Mesodermal cell (in vitro differentiated cells): ENCODE measurements at regions not wholly inside any gene's neighbourhood (a gene's known extent, or its start where the extent isn't known, plus 50 kb on each side); places are given as distances from the start of the nearest gene placed in this dataset.
"Not testable (repeated sequence)": the region's sequence is repeated elsewhere in the genome, so short reads cannot be mapped to it uniquely, and the experiment has no call there.

Experiments used
- H3K27ac ChIP-seq: 2 replicates; pipeline ENCODE4 v1.7.0; 2013; ENCODE audit warnings: mild to moderate bottlenecking, low read depth, low read length, moderate library complexity; ENCODE audit not compliant: severe bottlenecking
- H3K36me3 ChIP-seq: 2 replicates; pipeline ENCODE4 v1.7.1; 2013; ENCODE audit warnings: mild to moderate bottlenecking, low read length, moderate library complexity; ENCODE audit not compliant: control insufficient read depth, insufficient read depth
- H3K4me1 ChIP-seq: one replicate; pipeline ENCODE4 v1.7.1; 2013; ENCODE audit warnings: mild to moderate bottlenecking, low read length; ENCODE audit not compliant: insufficient read depth, control insufficient read depth, poor library complexity, severe bottlenecking
- H3K4me3 ChIP-seq: 2 replicates; pipeline ENCODE4 v1.7.0; 2013; ENCODE audit warnings: low read length, control low read depth, mild to moderate bottlenecking; ENCODE audit not compliant: insufficient read depth, poor library complexity, severe bottlenecking; ENCODE audit errors: extremely low read depth
- H3K9me3 ChIP-seq: 2 replicates; pipeline ENCODE4 v1.7.1; 2013; ENCODE audit warnings: mild to moderate bottlenecking, low read length, moderate library complexity; ENCODE audit not compliant: control insufficient read depth
- WGBS, 2 experiments: methylation state at CpG; one replicate each; pipeline ENCODE4 v1.1.5; 2013; ENCODE audit warnings: missing lambda C conversion rate in 2 of 2; ENCODE audit not compliant: insufficient coverage in 2 of 2; 5-methylcytosine and 5-hydroxymethylcytosine counted together

DNA sequence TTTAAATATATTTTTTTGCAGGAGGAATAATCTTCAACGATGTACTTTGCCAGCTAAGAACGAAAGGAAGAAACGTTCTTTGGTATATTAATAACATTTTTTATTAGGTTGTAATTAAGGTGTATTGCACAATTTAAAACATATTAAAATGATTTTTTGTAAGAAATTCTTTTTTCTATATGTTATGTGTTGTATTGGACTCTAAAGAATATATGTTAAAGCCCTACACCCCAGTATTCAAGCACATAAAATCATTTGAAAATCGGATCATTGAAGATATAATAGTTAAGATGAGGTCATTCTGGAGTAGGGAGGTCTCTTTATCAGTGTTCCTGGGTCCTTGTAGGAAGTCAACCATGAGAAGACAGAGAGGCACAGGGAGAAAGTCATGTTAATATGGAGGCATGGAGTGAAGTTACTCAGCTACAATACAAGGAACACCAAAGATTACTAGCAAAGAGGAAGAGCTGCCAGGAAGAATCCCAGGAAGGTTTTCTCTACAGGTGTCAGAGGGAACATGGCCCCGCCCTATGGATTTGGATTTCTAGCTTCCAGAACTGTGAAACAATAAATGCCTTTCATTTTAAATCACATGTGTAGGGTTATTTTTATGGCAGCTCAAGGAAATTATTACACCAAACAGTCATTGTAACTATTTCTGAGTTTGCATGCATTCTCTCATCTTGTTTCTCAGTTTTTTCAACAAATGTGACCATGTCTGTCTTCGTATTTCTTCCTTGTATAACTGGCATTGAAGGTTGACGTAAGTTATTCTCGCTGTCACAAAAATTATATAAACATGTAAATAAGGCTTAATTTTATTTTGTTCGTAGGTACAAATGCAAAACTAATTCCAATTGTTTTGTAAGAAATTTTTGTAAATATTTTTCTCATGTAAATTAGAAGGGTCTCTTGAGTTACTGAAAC lies 75.4 kb upstream of the VPREB1 start:
- H3K4me3 ChIP-seq, result no peak overlapping the region
- no peaks in the 10 kb centered on the region for H3K36me3 ChIP-seq
- H3K4me1 ChIP-seq, result no peaks in the 10 kb centered on the region
- H3K27ac ChIP-seq, result no peak overlapping the region
- no peaks in the 10 kb centered on the region for H3K9me3 ChIP-seq
- WGBS, 2 experiments, result 67% methylated on average over 1 of the region's 9 CpGs; no CpG with 5 or more reads in 1 of the 2 experiments

GRCh38 chr22:22168190-22168940 lies 76.2 kb upstream of the VPREB1 start:
- no peaks in the 10 kb centered on the region for H3K4me1 ChIP-seq
- 46 to 49% methylated on average over 3 to 6 of the region's 7 CpGs for WGBS, 2 experiments
- no peaks in the 10 kb centered on the region for H3K36me3 ChIP-seq
- no peak overlapping the region for H3K4me3 ChIP-seq
- no peaks in the 10 kb centered on the region for H3K9me3 ChIP-seq
- H3K27ac ChIP-seq, result no peak overlapping the region

GRCh38 chr22:22167791-22168189 lies 76.8 kb upstream of the VPREB1 start:
- WGBS, 2 experiments, result no CpG with 5 or more reads among the region's 2 CpGs

GRCh38 chr22:22166941-22167713 lies 77.5 kb upstream of the VPREB1 start:
- no peak overlapping the region for H3K4me3 ChIP-seq
- no peaks in the 10 kb centered on the region for H3K4me1 ChIP-seq
- no peaks in the 10 kb centered on the region for H3K36me3 ChIP-seq
- WGBS, 2 experiments, result 42 to 60% methylated on average over 3 to 4 of the region's 5 CpGs
- H3K27ac ChIP-seq, result no peak overlapping the region
- H3K9me3 ChIP-seq, result no peaks in the 10 kb centered on the region

More at GRCh38 chr22:22167791-22168189, 76.8 kb upstream of the VPREB1 start:
- no peaks in the 10 kb centered on the region for H3K4me1 ChIP-seq
- H3K9me3 ChIP-seq, result no peaks in the 10 kb centered on the region
- no peak overlapping the region for H3K4me3 ChIP-seq
- no peak overlapping the region for H3K27ac ChIP-seq
- no peaks in the 10 kb centered on the region for H3K36me3 ChIP-seq

- no peaks in the 10 kb centered on the region for H3K36me3 ChIP-seq
- H3K4me3 ChIP-seq, result no peak overlapping the region
- H3K9me3 ChIP-seq, result no peaks in the 10 kb centered on the region
- 43 to 68% methylated on average over 3 to 4 of the region's 6 CpGs for WGBS, 2 experiments
- no peaks in the 10 kb centered on the region for H3K4me1 ChIP-seq
- no peak overlapping the region for H3K27ac ChIP-seq
These were observed 78.5 kb upstream of the VPREB1 start for GRCh38 chr22:22165936-22166710.

DNA sequence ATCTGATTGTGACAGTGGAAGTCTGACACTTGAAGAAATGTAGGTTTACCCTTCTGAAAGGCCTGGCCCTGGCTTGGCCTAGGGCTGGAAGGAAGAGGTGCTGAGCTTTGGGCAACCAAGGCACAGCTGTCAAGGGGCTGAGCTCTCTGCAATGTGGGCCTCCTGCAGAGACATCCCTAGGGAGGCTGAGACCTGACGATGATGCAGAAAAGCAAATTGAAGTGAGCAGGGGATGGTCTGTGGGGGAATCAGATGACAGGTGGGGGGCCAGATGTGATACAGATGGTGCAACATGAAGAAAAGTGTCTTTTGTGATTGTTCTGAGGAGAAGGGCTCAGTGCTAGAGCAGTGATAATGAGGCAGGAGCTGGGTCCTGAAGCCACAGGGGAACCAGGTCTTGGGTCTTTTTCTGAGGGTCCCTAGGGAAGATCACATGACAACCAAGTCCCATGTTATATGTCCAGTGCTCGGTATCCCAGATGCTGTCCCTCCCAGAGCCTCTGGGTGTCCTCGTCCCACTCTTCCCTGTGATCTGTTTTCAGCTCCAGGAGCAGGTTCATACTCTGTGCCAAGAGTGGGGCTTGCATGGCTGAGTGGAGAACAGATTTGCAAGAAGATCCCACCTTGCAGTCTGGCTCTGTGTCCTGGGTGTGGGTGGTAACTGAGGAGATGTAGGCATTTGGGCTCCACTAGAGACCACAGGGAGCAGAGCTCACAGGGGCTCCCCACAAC lies 79.9 kb upstream of the VPREB1 start:
- Histone ChIP-seq H3K9me3 (no peaks in the 10 kb centered on the region), H3K27ac (no peak overlapping the region), H3K4me3 (no peak overlapping the region), H3K36me3 (no peaks in the 10 kb centered on the region), H3K4me1 (no peaks in the 10 kb centered on the region)
- WGBS, 2 experiments, result 23 to 24% methylated on average over 3 of the region's 3 CpGs

GRCh38 chr22:22161924-22162851 lies 82.4 kb upstream of the VPREB1 start:
- WGBS, 2 experiments, result 79 to 88% methylated on average over 5 to 6 of the region's 9 CpGs
- H3K9me3 ChIP-seq, result no peaks in the 10 kb centered on the region
- no peak overlapping the region for H3K4me3 ChIP-seq
- H3K4me1 ChIP-seq, result no peaks in the 10 kb centered on the region
- no peak overlapping the region for H3K27ac ChIP-seq
- H3K36me3 ChIP-seq, result no peaks in the 10 kb centered on the region

- not testable (repeated sequence) for H3K4me3 ChIP-seq, H3K27ac ChIP-seq, H3K4me1 ChIP-seq, H3K36me3 ChIP-seq, H3K9me3 ChIP-seq
- WGBS, 2 experiments, result no CpG with 5 or more reads among the region's 2 CpGs
These were observed 83.8 kb upstream of the VPREB1 start for GRCh38 chr22:22160768-22161167.

DNA sequence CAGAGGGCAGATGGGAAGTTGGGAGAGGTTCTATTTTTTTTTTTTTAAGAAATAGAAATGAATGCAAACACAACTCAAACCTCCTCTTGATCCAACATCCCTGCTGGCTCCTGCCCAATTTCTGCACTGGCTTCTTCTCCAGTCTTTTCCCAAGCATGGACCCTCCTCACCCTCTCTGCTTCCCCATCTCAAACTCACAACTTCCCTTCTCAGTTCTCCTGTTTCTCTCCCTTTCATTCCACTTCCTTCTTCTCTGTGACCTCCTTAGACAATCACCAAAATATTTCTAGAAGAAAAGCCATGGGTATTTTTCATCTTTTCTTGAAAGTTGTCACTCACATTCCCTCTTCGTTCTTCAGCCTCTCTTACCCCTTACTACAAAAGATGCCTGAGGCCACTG lies 85.2 kb upstream of the VPREB1 start:
- 67 to 83% methylated on average over 1 of the region's 1 CpG for WGBS, 2 experiments
- no peaks in the 10 kb centered on the region for H3K4me1 ChIP-seq
- H3K4me3 ChIP-seq, result no peak overlapping the region
- no peak overlapping the region for H3K27ac ChIP-seq
- H3K9me3 ChIP-seq, result no peaks in the 10 kb centered on the region
- no peaks in the 10 kb centered on the region for H3K36me3 ChIP-seq
